ENCODE measurements at regions not wholly inside any gene's neighbourhood (a gene's known extent, or its start where the extent isn't known, plus 50 kb on each side); places are given as distances from the start of the nearest gene placed in this dataset.

DNA sequence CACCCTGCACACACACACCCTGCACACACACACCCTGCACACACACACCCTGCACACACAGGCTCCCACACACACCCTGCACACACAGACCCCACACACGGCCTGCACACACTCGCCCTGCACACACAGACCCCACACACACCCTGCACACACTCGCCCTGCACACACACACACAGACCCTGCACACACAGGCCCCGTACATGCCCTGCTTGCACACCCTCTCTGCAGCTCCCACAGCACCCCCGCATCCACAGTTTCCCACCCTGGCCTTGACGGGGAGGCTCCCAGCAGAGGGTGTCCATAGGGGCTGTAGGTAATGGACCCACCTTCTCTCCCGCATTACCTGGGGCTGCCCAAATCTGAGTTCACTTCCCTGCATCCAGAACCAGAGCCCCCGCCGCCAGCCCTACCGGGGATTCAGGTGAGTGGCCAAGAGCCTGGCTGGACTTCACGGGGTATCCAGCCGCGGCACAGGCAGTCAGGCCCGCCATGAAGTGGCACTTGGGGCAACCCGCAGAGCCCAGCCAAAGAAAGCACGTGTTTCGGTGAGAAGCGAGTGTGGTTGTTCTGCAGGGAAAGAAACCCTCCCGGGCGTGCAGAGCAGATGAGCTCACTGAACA is 88.6 kb upstream of the GPC1 start:
- no peak for DNase-seq (ENCODE audit: low spot score)

GRCh38 chr2:240347373-240347940 is 88.0 kb upstream of the GPC1 start:
- no peak for DNase-seq (ENCODE audit: low spot score)

- no peak for DNase-seq (ENCODE audit: low spot score)
These were observed 87.4 kb upstream of the GPC1 start for GRCh38 chr2:240347949-240348500.

GRCh38 chr2:240348522-240348921 is 86.9 kb upstream of the GPC1 start:
- DNase-seq (ENCODE audit: low spot score), result no peak

DNA sequence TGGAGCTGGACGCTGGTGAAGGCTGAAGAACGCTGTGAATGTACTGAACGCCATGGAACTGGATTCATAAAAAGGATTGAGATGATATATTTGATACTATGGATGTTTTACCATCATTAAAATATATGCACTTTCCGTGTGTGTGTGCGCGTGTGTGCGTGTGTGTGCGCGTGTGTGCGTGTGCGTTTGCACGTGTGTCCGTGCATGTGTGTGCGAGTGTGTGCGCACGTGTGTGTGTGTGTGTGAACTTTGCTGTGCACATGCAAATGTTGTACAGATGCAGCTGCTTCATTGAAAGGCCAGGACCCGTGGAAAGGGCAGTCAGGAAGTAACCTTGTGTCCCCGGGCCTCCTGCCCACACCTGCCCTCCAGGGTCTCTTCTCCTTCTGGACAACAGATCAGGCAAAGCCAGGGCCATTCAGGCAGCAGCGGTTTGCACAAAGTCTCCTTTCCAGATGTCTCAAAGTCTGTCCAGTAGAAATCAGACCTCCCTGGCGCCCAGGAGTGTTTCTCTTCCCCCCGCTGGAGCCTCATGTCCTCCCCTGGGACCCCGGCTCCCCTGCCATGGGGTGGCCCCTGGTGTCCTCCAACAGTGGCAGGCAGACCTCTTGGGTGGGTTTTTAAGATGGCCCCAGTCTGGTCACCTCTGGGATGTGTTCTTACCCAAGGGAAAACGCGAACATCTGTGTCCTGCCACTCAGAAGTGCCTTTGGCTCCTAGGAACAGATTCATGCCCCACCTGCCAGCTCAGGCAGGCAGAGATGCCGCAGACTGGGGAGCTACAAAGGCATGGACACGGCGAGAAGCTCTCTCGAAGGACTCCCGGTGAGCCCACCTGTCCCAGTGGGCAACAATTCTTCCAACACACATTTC is 86.1 kb upstream of the GPC1 start:
- no peak for DNase-seq (ENCODE audit: low spot score)

- no peak for DNase-seq (ENCODE audit: low spot score)
These were observed 85.5 kb upstream of the GPC1 start for GRCh38 chr2:240350006-240350355.

DNA sequence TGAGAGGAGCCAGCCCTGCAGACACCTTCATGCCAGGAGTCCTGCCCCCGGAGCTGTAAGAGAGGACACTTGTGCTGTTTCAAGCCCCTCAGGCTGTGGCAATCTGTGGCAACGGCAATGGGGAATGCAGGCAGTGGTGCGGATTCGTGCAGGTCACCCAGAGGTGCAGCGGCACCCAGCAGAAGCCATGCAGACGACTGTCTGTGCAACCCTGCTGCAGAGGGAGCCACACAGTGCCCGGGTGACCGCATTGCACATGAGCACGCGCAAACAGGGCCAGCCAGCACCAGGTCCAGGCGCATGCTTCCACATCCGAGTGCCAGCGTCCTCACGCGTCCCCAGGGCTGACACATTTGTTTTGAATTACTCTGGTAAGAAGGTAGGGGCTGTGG is 84.8 kb upstream of the GPC1 start:
- DNase-seq (ENCODE audit: low spot score), result no peak

DNA sequence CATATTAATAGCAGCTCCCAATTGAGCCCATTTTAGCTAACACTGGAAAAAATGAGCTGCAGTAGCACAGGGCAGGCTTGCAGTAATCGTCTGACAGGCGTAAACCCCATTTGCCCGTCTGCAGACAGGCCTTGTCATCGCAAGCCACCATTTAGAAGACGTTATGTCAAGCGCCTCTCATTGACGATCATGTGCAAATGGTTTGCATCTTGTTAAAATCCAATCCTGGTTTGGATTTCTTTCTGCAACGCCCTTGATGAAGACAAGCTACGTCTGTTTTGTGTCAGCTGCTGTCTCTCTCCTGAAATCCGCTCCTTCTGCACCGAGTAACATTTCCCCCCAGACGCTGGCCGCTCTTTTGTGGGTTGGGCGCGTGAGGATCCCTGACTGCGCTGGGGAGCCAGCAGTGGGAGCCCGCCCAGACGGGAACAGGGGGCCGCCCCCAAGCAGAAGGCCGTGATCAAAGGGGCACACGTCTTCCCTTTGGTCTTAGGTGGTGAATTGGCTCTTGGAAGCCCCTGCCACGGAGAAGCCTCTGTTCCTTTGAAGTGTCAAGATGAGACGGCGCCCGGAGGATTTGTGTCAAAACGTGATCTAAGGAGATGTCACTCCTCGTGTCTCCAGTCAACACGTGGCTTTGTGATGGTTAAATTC is 84.2 kb upstream of the GPC1 start:
- DNase-seq (ENCODE audit: low spot score), result no peak

DNA sequence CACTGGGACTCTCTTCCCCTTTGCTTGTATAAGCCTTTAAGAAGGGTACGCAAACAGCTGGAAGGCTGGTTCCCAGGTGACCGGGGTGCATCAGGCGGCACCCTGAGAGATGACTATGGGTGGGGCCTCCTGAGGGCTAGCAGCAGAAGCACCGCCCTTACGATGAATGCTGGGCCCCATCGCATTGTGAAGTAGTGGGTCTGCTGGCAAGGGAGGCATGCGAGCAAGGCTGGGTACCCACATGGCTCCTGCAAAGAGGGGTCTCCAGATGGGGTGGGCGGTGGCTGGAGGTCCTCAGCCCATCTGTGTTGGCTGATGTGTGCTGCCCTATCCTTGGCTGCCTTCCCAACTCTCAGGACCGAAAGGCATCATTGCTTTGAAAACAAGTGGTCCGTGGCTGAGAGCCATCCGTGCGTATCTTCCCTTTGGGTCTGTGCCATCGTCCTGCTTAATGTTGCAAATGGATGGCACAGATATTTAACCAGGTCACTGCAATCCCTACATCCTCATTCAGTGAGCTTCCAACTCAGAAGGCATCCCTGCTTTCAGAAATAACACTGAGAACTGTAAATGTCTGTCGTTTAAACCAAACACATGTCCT is 83.5 kb upstream of the GPC1 start:
- no peak for DNase-seq (ENCODE audit: low spot score)

DNA sequence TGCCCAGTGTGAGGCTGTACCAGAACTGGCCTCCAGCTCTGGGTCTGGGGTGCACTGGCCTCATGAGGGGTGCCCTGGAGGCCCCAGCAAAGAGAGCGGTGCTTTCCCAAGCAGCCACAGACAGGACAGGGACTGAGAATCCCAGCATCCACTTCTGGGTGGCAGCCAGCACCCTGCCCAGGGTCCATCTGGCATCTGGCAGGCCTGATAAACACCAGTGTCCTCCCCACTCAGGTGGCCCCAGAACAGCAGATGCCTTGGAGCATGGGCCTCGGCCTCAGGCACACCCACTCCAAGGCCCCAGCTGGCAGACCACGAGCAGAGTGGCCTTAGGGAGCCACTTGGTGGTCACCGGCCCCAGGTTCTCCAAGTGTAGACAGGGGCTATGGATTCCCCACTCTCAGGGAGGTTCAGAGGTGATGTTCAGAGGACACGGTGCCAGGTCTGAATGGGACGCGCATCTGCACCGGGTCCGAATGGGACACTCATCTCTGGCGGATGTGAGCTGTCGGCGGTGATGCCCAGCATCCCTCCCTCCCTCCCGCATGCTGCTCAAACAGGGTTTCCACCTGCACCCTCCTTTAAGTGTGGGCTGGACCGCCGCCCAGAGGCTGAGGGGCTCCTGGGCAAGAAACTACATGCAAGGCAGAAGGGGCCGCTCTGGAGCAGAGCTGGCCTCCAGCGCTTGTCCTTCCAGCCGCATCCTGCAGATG is 82.2 kb upstream of the GPC1 start:
- no peak for DNase-seq (ENCODE audit: low spot score)

- no peak for DNase-seq (ENCODE audit: low spot score)
These were observed 81.5 kb upstream of the GPC1 start for GRCh38 chr2:240353944-240354343.

DNA sequence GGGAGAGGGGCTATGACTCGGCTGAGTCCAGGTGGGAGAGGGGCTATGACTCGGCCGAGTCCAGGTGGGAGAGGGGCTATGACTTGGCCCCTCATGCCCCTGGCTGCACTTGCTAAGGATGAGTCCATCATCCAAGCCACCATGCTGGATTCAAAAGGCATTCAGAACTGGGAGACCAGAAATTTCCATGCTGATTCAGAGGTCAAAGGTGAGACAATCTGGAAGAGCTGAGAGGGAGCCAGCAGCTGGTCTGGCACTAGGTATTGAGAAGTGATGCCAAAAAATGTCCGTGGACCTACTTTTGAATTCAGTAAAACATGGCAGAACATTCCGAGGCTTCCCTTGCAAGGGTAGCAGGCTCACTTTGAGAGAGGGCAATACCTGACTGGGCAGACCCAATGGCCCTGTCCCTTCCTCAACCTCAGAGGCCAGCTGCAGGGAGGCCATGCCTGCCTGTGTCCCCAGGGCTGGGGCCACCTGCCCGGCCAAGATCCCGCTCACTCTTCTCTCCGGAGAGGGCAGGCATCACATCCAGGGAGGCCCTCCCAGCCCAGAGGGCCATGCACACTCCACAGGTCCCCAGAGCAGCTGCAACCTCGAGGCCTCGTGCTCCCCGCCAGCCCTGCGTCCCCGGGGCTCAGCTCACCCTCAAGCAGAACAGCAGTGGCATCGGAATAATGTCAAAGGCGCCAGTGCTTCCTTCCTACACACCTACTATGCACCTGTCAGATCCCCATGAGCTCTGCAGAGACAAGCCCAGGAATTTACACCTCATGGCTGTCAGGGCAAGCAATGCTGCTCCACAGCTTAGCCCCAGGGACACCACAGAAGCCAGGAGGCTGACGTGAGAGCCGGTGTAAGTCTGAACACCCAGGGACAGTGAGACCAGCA is 80.2 kb upstream of the GPC1 start:
- DNase-seq (ENCODE audit: low spot score), result no peak

DNA sequence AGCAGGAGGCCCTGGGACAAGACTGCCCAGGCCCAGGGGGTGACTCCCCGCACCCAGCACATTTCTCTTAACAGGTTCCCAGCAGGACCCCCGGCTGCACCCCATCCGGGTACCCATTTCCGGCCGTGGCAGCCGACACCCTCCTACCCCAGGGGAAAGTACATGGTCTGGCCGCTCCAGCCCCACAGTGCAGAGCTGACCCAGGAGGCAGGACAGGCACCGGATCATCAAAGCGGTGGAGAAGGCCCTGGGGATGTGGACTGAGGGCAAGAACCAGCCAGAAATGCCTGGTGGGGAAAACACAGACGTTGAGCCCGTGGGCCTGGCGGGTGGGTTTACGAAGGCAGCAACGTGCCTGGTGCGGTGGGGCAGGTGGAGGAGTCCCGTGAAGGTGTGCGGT is 79.5 kb upstream of the GPC1 start:
- DNase-seq (ENCODE audit: low spot score), result no peak

- DNase-seq (ENCODE audit: low spot score), result no peak
These were observed 78.5 kb upstream of the GPC1 start for GRCh38 chr2:240356700-240357640.

GRCh38 chr2:240357641-240358012 is 77.8 kb upstream of the GPC1 start:
- DNase-seq (ENCODE audit: low spot score), result no peak

DNA sequence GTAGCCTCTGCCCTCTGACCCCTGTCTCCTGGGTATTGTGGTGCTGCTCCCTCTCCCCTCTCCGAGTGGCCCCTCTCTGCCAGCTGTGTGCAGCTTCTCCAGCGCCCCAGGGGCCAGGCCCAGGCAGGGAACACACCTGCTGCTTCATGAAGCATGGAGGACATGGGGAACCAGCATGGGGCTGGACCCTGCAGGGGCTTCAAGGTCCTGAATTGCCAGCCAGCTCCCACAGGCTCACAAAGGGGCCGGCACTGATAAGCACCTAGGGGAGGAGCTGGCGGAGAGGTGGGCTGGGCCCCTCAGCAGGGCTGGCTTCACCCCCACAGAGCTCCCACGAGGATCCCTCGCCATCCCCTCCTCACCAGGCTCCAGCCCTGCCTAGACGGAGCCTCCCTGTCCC is 77.4 kb upstream of the GPC1 start:
- no peak for DNase-seq (ENCODE audit: low spot score)

GRCh38 chr2:240358821-240359397 is 76.6 kb upstream of the GPC1 start:
- no peak for DNase-seq (ENCODE audit: low spot score)

GRCh38 chr2:240359695-240360094 is 75.8 kb upstream of the GPC1 start:
- no peak for DNase-seq (ENCODE audit: low spot score)
